ENCODE measurements at regions not wholly inside any gene's neighbourhood (a gene's known extent, or its start where the extent isn't known, plus 50 kb on each side); places are given as distances from the start of the nearest gene placed in this dataset.
"Not testable (repeated sequence)": the region's sequence is repeated elsewhere in the genome, so short reads cannot be mapped to it uniquely, and the experiment has no call there.

GRCh38 chr6:141402489-141402888 is 730.2 kb upstream of the GJE1 start:
- ATAC-seq = no peak
- DNase-seq (ENCODE audit: low spot score in 2 of 2) = no peak
- Mint-ChIP-seq H3K9me3 (no peaks in the 10 kb centered on the region), H3K27ac (no peak overlapping the region), H3K36me3 (peaks cover 0 to 5% of the 10 kb centered on the region in 2 donors)

GRCh38 chr6:141401851-141402250 is 730.9 kb upstream of the GJE1 start:
- no peaks in the 10 kb centered on the region for H3K9me3 Mint-ChIP-seq
- no peak overlapping the region for H3K27ac Mint-ChIP-seq
- H3K36me3 Mint-ChIP-seq = peaks cover 0 to 3% of the 10 kb centered on the region in 2 donors
- DNase-seq (ENCODE audit: low spot score in 2 of 2) = no peak
- no peak for ATAC-seq

GRCh38 chr6:141401168-141401567 is 731.6 kb upstream of the GJE1 start:
- H3K36me3 Mint-ChIP-seq = no peaks in the 10 kb centered on the region
- DNase-seq (ENCODE audit: low spot score in 2 of 2) (no peak), ATAC-seq (no peak)
- H3K27ac Mint-ChIP-seq = no peak overlapping the region
- H3K9me3 Mint-ChIP-seq = no peaks in the 10 kb centered on the region

- ATAC-seq (no peak), DNase-seq (ENCODE audit: low spot score in 2 of 2) (no peak)
- Mint-ChIP-seq H3K9me3 (no peaks in the 10 kb centered on the region), H3K27ac (no peak overlapping the region), H3K36me3 (no peaks in the 10 kb centered on the region)
Measured at GRCh38 chr6:141398949-141399348, 733.8 kb upstream of the GJE1 start.

GRCh38 chr6:141395443-141396008 is 737.2 kb upstream of the GJE1 start:
- H3K36me3 Mint-ChIP-seq = no peaks in the 10 kb centered on the region
- ATAC-seq (no peak), DNase-seq (ENCODE audit: low spot score in 2 of 2) (no peak)
- no peaks in the 10 kb centered on the region for H3K9me3 Mint-ChIP-seq
- no peak overlapping the region for H3K27ac Mint-ChIP-seq

- Mint-ChIP-seq H3K27ac (no peak overlapping the region), H3K9me3 (no peaks in the 10 kb centered on the region), H3K36me3 (no peaks in the 10 kb centered on the region)
- ATAC-seq (no peak), DNase-seq (ENCODE audit: low spot score in 2 of 2) (no peak)
Measured at GRCh38 chr6:141394565-141395051, 738.1 kb upstream of the GJE1 start.

- DNase-seq (ENCODE audit: low spot score in 2 of 2) = no peak
- Mint-ChIP-seq H3K9me3 (no peaks in the 10 kb centered on the region), H3K36me3 (no peaks in the 10 kb centered on the region), H3K27ac (no peak overlapping the region)
- ATAC-seq = no peak
Measured at GRCh38 chr6:141394125-141394536, 738.6 kb upstream of the GJE1 start.

- no peak for DNase-seq (ENCODE audit: low spot score in 2 of 2)
- no peak for ATAC-seq
- Mint-ChIP-seq H3K9me3 (no peaks in the 10 kb centered on the region), H3K27ac (no peak overlapping the region), H3K36me3 (no peaks in the 10 kb centered on the region)
Measured at GRCh38 chr6:141393405-141394124, 739.2 kb upstream of the GJE1 start.

- not testable (repeated sequence) for H3K9me3 Mint-ChIP-seq; DNase-seq (ENCODE audit: low spot score in 2 of 2); H3K27ac Mint-ChIP-seq; ATAC-seq; H3K36me3 Mint-ChIP-seq
Measured at GRCh38 chr6:141391135-141391534, 741.6 kb upstream of the GJE1 start.

- no peaks in the 10 kb centered on the region for H3K9me3 Mint-ChIP-seq
- no peaks in the 10 kb centered on the region for H3K36me3 Mint-ChIP-seq
- H3K27ac Mint-ChIP-seq = no peak overlapping the region
- DNase-seq (ENCODE audit: low spot score in 2 of 2) (no peak), ATAC-seq (no peak)
Measured at GRCh38 chr6:141388666-141389065, 744.1 kb upstream of the GJE1 start.

GRCh38 chr6:141370438-141370837 is 762.3 kb upstream of the GJE1 start:
- peaks cover 0 to 6% of the 10 kb centered on the region in 2 donors for H3K9me3 Mint-ChIP-seq
- H3K36me3 Mint-ChIP-seq = no peaks in the 10 kb centered on the region
- DNase-seq (ENCODE audit: low spot score in 2 of 2) = no peak
- ATAC-seq = no peak
- H3K27ac Mint-ChIP-seq = no peak overlapping the region

GRCh38 chr6:141366796-141367195 is 765.9 kb upstream of the GJE1 start:
- not testable (repeated sequence) for H3K9me3 Mint-ChIP-seq; H3K36me3 Mint-ChIP-seq; ATAC-seq; H3K27ac Mint-ChIP-seq; DNase-seq (ENCODE audit: low spot score in 2 of 2)

GRCh38 chr6:141364694-141365093 is 768.0 kb upstream of the GJE1 start:
- H3K36me3 Mint-ChIP-seq = no peaks in the 10 kb centered on the region
- H3K9me3 Mint-ChIP-seq = no peaks in the 10 kb centered on the region
- DNase-seq (ENCODE audit: low spot score in 2 of 2) (no peak), ATAC-seq (no peak)
- no peak overlapping the region for H3K27ac Mint-ChIP-seq

GRCh38 chr6:141364232-141364631 is 768.5 kb upstream of the GJE1 start:
- Mint-ChIP-seq H3K9me3 (no peaks in the 10 kb centered on the region), H3K27ac (no peak overlapping the region), H3K36me3 (no peaks in the 10 kb centered on the region)
- ATAC-seq (no peak), DNase-seq (ENCODE audit: low spot score in 2 of 2) (no peak)

GRCh38 chr6:141361559-141361958 is 771.2 kb upstream of the GJE1 start:
- DNase-seq (ENCODE audit: low spot score in 2 of 2) (no peak), ATAC-seq (no peak)
- Mint-ChIP-seq H3K9me3 (peaks cover 8% of the 10 kb centered on the region in 2 donors), H3K27ac (no peak overlapping the region), H3K36me3 (no peaks in the 10 kb centered on the region)

- DNase-seq (ENCODE audit: low spot score in 2 of 2) = no peak
- H3K36me3 Mint-ChIP-seq = no peaks in the 10 kb centered on the region
- no peak for ATAC-seq
- no peak overlapping the region for H3K27ac Mint-ChIP-seq
- peaks cover 8 to 9% of the 10 kb centered on the region in 2 donors for H3K9me3 Mint-ChIP-seq
Measured at GRCh38 chr6:141359953-141360352, 772.8 kb upstream of the GJE1 start.

GRCh38 chr6:141354191-141354955 is 778.4 kb upstream of the GJE1 start:
- Mint-ChIP-seq H3K36me3 (no peaks in the 10 kb centered on the region), H3K27ac (no peak overlapping the region), H3K9me3 (peaks cover 8 to 9% of the 10 kb centered on the region in 2 donors)
- no peak for DNase-seq (ENCODE audit: low spot score in 2 of 2)
- no peak for ATAC-seq

All from activated naive CD4-positive, alpha-beta T cell treated with anti-CD3 and anti-CD28 coated beads, Interleukin-2, amount 50 U/mL, for 72 hours (primary cell).